ENCODE measurements at regions not wholly inside any gene's neighbourhood (a gene's known extent, or its start where the extent isn't known, plus 50 kb on each side); places are given as distances from the start of the nearest gene placed in this dataset.

DNA sequence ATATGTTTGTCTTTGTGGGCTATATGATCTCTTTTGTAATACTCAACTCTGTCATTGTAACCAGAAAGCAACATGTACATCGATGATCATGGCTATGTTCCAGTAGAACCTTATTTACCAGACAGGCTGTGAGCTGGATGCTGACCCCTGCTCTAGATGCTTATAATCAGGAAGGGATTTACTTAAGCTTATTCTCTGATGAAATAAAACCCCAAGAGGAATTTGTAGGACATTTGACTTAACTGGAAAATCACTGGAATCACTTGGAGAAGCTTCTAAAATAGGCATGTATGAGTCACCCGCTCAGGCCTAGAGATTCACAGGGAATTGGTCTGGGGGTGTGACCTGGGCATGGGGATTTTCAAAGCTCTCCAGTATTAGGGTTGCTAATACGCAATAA is 285.8 kb upstream of the ZNF608 start:
- no peak for DNase-seq
- intact Hi-C loops (cut with DNase I) = no loop called here

DNA sequence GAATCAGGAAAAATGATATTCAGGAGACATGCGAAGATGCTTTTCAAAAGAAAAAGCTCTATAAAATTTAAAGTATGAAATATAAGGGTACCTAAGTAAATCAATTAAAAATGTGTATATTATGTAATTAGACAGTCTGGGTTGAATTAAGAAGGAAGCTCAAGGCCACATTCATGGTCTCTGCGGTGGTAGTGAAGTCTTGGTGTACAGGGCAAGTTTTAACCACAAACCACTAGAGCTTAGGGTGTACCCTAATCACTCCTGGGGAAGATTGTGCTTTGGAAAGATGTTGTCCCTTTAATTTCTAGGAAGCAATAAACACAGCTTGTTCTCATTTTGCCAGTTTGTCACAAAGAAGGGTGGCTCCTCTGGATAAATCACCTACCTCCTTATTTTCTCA is 287.2 kb upstream of the ZNF608 start:
- intact Hi-C loops (cut with DNase I) = no loop called here
- no peak for DNase-seq

GRCh38 chr5:125034331-125034730 is 287.9 kb upstream of the ZNF608 start:
- DNase-seq = no peak
- intact Hi-C loops (cut with DNase I) = no loop called here

- intact Hi-C loops (cut with DNase I) = no loop called here
- no peak for DNase-seq
These were observed 290.1 kb upstream of the ZNF608 start for GRCh38 chr5:125036494-125036893.

DNA sequence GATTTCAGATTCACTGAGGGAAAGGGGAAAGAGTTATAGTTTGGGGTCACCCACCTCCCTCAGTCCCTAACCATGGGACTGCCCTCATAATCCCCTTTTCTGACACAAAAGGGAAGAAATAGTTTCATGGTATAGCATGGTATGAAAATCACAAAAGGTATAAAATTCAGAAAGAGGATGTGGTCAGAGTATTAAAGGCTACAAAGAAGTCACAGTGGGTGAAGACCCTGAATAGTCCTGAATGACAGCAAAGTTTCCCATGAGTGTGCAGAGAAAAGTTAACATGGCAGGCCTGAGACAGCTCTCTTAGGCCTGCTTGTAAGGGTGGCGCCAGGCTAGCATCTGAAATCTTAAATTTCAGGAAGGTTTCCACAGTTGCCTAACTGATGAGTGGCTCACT is 290.6 kb upstream of the ZNF608 start:
- intact Hi-C loops (cut with DNase I) = no loop called here
- no peak for DNase-seq

DNA sequence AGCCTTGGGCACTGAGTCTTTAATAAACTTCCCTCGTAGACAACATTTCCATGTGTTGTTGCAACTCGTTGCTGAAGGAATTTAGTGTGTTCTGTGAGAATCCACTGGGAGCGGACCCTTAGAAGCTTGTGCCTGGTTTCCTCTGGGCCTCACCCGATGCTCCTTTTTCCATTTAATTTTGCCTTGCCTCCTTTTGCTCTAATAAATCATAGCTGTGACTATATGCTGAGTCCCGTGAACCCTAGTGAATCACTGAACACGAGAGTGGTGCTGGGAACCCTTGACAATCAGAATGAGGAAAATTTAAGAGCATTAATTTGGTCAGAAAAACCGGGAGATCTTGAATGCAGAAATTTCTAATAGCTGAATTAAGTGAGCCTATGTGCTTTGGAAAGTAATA is 291.1 kb upstream of the ZNF608 start:
- no peak for DNase-seq
- intact Hi-C loops (cut with DNase I) = no loop called here

- DNase-seq = no peak
- intact Hi-C loops (cut with DNase I) = no loop called here
These were observed 292.0 kb upstream of the ZNF608 start for GRCh38 chr5:125038477-125038876.

- intact Hi-C loops (cut with DNase I) = no loop called here
- DNase-seq = no peak
These were observed 295.4 kb upstream of the ZNF608 start for GRCh38 chr5:125041798-125042197.

GRCh38 chr5:125042261-125042890 is 295.9 kb upstream of the ZNF608 start:
- intact Hi-C loops (cut with DNase I) = no loop called here

GRCh38 chr5:125043781-125044391 is 297.4 kb upstream of the ZNF608 start:
- DNase-seq = peak in 2 of 10 donors; percentile 35 to 52
- intact Hi-C loops (cut with DNase I) = no loop called here

More at GRCh38 chr5:125042261-125042890, 295.9 kb upstream of the ZNF608 start:
- DNase-seq = no peak

DNA sequence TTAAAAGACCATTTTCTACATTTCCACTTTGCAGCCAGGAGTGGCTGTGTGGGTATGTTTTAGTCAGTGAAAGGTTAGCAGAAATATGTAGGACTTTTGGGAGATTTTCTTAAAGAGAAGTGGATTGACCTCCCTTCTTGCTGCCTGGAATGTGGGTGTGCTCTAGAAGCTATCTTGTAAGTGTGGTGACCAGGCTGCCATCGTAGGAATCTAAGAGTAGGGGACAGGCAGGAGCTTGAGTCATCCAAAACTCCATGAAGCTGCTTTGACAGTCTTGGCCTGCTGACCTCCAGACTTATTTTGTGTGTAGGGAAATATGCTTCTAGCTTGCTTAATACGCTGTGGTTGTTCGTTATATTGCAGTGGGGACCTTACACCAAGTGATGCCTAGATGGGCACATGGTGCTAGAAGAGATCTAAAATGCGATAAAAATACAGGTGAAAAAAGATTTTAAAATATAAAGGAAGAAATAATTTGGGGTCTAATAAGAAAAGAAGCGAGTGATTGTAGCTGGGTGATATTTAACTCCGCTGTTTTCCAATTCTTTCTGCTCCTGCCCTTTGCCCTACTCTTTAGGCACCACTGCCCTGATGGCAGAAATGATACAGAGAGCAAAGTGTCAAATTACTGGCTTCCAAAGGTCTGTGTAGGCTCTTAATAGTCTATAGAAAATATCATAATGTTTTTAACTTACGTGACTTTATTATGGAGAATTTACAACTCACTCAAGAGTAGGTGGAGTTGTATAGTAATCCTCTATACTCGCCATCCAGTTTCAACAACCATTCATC is 298.2 kb upstream of the ZNF608 start:
- intact Hi-C loops (cut with DNase I) = no loop called here
- no peak for DNase-seq

- no peak for DNase-seq
- intact Hi-C loops (cut with DNase I) = no loop called here
These were observed 299.2 kb upstream of the ZNF608 start for GRCh38 chr5:125045646-125046045.

DNA sequence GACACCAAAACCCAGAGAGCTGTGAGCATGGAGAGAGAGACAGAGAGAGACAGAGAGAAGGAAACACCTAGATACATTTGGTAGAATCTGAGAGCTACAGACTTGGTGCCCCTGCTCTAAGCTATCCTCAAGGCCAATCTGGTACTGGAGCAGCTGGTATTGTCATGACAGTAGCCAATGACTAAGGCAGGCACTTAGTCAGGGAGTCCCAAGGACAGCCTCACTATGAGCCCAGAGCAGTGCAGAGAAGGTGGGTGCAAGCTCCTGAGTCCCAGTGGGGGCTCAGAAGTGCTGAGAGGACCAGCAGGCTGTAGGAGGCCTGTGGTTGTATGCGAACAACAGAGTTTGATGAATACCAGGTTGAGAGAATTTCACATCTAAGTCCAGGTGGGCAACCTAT is 300.4 kb upstream of the ZNF608 start:
- intact Hi-C loops (cut with DNase I) = no loop called here
- no peak for DNase-seq

GRCh38 chr5:125047871-125048270 is 301.4 kb upstream of the ZNF608 start:
- DNase-seq = no peak
- intact Hi-C loops (cut with DNase I) = no loop called here

DNA sequence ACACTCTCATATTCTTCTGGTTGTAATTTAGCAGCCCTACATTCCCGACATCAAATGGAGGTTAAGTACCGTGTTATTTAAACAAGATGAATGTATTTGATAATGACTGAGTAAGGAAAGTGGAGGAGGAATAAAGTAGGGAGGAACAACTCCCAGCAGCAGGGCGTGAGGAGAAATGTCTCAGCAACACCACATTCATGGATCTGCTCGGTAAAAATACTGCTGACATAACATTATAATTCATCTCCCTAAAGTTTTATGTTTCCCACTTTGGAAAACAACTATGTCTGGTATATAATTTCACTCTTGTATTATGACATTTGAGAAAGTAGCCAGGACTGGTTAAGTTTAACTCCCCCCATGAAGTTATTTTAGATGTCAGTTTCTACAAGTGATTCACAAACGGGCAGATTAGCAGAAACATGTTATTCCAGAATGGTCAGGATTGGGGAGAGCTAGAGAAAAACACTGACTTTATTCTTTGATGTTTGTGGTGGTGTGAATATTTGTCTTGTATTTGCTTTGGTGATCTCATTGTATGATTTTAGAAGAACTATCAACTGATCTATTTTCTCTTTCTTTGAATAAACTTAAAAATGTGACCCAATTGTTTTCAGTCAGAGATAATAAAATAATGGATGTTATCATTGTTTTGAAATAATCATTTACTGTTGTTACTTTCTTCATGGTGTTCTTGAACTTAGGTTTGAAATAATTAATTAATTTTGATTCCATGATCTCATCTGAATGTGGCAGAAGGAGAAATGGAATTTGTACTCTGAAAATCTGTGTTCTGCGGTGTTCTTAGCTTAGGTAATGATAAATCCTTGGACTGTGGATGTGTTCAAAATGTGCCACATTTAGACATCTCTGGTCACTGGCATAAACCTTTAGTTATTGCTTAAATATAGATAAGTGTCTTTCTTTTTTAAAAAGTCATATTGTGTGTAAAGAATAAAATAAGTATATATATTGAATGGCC is 303.6 kb upstream of the ZNF608 start:
- no peak for DNase-seq
- intact Hi-C loops (cut with DNase I) = no loop called here

GRCh38 chr5:125050926-125051325 is 304.5 kb upstream of the ZNF608 start:
- DNase-seq = peak in 1 of 10 donors; percentile 33
- intact Hi-C loops (cut with DNase I) = no loop called here

DNA sequence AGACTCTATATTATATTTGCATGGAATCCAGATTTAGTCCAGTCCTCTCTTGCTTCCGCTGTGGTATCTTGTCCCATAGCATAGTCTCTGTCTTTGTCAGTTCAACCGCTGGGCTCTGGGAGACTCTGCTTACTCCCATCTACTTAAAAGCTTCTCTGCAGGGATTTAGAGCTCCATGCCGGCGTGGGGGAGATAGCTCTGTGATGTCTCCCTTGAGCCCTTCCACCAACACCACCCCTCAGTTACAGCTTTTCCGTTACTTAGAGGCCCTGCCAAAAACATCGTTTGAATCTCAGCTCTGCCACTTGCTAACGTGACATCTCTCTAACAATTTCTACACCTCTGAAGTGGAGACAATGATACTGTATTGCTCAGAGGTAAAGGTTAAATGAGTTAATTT is 306.1 kb upstream of the ZNF608 start:
- no peak for DNase-seq
- intact Hi-C loops (cut with DNase I) = no loop called here

DNA sequence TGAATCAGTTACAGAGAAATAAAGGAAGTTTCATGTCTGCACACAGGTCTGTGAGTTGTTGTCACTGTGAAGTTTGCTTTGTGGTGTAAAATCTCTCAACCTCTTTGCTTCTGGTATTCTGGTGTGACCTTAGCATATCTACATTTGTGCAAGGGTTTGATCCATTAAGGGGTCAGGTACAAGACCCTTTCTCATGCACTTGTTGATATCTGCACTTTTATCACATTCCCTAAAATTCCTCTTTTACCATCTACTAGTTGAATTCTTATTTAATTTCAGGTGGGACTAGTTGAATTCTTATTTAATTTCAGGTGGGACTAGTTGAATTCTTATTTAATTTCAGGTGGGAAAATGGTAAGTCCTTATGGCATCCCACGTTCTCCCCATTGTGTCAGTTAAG is 306.7 kb upstream of the ZNF608 start:
- no peak for DNase-seq
- intact Hi-C loops (cut with DNase I) = no loop called here

GRCh38 chr5:125054146-125054545 is 307.7 kb upstream of the ZNF608 start:
- intact Hi-C loops (cut with DNase I) = no loop called here
- no peak for DNase-seq

DNA sequence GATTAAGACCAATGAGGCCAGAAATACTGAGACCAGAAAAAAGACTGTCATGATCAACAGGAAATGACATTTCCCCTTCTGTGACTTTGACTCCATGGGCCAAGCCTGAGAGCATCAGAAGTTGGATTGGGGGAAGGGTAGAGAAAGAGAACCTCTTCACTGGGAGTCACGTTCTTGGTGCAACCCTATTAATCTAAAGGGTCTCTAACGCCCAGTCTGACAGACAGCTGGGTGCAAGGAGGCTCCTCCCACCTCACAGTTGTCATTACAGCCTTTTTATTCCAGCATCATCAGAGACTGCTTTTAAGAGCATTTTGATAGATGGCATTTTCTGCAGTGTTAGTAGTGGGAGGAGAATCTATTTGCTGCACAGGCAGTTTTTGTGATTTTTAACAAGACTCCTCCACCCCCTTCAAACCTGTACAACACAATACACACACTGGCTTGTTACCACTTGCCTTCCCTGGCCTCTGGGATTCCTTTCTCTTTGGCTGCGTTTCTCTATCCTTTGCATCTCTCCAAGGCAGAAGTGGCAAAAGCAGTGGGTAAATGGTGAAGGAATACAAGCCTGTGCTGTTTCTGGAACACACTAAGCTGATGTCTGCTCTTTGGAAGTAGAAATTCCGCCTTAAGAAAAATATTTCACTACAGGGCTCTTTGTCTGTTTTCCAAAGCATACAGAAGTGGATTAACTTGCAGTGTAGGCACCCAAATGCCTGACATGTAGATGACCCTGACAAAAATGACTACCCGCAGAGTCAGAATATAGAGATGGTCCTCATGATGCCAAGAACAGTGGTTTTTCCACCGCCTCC is 310.4 kb upstream of the ZNF608 start:
- intact Hi-C loops (cut with DNase I) = no loop called here
- DNase-seq = no peak

All from posterior cingulate gyrus (tissue), 11 donors.